ENCODE measurements at regions not wholly inside any gene's neighbourhood (a gene's known extent, or its start where the extent isn't known, plus 50 kb on each side); places are given as distances from the start of the nearest gene placed in this dataset.

DNA sequence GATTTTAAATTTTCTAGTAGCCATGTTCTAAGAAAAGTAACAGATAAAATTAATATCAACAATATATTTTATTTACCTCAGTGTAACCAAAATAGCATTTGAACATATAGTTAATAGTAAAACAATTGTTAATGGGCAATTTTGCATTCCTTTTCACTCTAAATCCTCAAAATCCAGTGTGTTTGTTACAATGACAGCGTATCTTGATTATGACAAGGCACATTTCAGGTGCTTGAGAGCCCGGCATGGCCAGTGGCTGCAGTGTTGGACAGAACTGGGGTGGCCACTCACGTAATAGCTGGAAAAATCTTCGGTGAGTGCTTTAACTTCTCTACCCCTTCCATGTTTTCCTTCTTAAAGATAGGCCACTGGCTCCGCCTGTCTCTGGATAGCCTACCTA, 248.0 kb upstream of the RREB1 start:
- H3K27me3 Mint-ChIP-seq (ENCODE audit: insufficient read depth, low read depth) = peaks cover 7% of the 10 kb centered on the region

GRCh38 chr6:6860863-6861262, 246.9 kb upstream of the RREB1 start:
- H3K27ac Mint-ChIP-seq = no peak overlapping the region
- Histone ChIP-seq H3K4me2 (no peak overlapping the region), H3K27me3 (no peaks in the 10 kb centered on the region), H3K79me2 (ENCODE audit: low read depth) (no peaks in the 10 kb centered on the region), H2AFZ (replicated peaks) (peak overlapping the region; percentile 61), H3K4me3 (no peak overlapping the region), H3K4me1 (no peaks in the 10 kb centered on the region), H4K20me1 (ENCODE audit: low read depth) (no peaks in the 10 kb centered on the region), H3K9me3 (ENCODE audit: low read depth) (no peaks in the 10 kb centered on the region), H3K36me3 (no peaks in the 10 kb centered on the region), H3F3A (ENCODE audit: low read depth) (no peaks in the 10 kb centered on the region), H3K9ac (no peak overlapping the region), H3K27ac (no peak overlapping the region)
- TF ChIP-seq, protein P1, sequence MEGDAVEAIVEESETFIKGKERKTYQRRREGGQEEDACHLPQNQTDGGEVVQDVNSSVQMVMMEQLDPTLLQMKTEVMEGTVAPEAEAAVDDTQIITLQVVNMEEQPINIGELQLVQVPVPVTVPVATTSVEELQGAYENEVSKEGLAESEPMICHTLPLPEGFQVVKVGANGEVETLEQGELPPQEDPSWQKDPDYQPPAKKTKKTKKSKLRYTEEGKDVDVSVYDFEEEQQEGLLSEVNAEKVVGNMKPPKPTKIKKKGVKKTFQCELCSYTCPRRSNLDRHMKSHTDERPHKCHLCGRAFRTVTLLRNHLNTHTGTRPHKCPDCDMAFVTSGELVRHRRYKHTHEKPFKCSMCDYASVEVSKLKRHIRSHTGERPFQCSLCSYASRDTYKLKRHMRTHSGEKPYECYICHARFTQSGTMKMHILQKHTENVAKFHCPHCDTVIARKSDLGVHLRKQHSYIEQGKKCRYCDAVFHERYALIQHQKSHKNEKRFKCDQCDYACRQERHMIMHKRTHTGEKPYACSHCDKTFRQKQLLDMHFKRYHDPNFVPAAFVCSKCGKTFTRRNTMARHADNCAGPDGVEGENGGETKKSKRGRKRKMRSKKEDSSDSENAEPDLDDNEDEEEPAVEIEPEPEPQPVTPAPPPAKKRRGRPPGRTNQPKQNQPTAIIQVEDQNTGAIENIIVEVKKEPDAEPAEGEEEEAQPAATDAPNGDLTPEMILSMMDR (IDR thresholded peaks at IDR 0.05) = no peak
- TF ChIP-seq EZH2phosphoT487 (IDR thresholded peaks at IDR 0.05) (no peak), EZH2 (IDR thresholded peaks at IDR 0.05) (no peak)
- DNase-seq (ENCODE audit: low spot score) = no peak
- H3K4me1 Mint-ChIP-seq = peaks cover 17% of the 10 kb centered on the region
- H3K9me3 Mint-ChIP-seq = peaks cover 9% of the 10 kb centered on the region
- H3K4me3 Mint-ChIP-seq = no peak overlapping the region
- H3K27me3 Mint-ChIP-seq (ENCODE audit: insufficient read depth, low read depth) = peaks cover 3% of the 10 kb centered on the region
- H3K36me3 Mint-ChIP-seq = no peaks in the 10 kb centered on the region

More for the DNA sequence above, 248.0 kb upstream of the RREB1 start:
- no peaks in the 10 kb centered on the region for H3K36me3 ChIP-seq
- Mint-ChIP-seq H3K4me1 (peaks cover 17% of the 10 kb centered on the region), H3K36me3 (no peaks in the 10 kb centered on the region), H3K27ac (no peak overlapping the region), H3K9me3 (peaks cover 9% of the 10 kb centered on the region), H3K4me3 (no peak overlapping the region)
- no peak for DNase-seq (ENCODE audit: low spot score)
- H3K27me3 ChIP-seq = no peaks in the 10 kb centered on the region
- no peak overlapping the region for H3K4me3 ChIP-seq
- no peak overlapping the region for H2AFZ ChIP-seq (replicated peaks)
- TF ChIP-seq EZH2 (IDR thresholded peaks at IDR 0.05) (no peak), EZH2phosphoT487 (IDR thresholded peaks at IDR 0.05) (no peak)
- TF ChIP-seq, protein P1 (IDR thresholded peaks at IDR 0.05) = no peak
- H3F3A ChIP-seq (ENCODE audit: low read depth) = no peaks in the 10 kb centered on the region
- no peak overlapping the region for H3K27ac ChIP-seq
- H3K9ac ChIP-seq = no peak overlapping the region
- no peaks in the 10 kb centered on the region for H4K20me1 ChIP-seq (ENCODE audit: low read depth)
- no peaks in the 10 kb centered on the region for H3K79me2 ChIP-seq (ENCODE audit: low read depth)
- no peaks in the 10 kb centered on the region for H3K9me3 ChIP-seq (ENCODE audit: low read depth)
- H3K4me2 ChIP-seq = no peak overlapping the region
- H3K4me1 ChIP-seq = no peaks in the 10 kb centered on the region

GRCh38 chr6:6861351-6861894, 246.3 kb upstream of the RREB1 start:
- H3F3A ChIP-seq (ENCODE audit: low read depth) = no peaks in the 10 kb centered on the region
- Mint-ChIP-seq H3K4me1 (peaks cover 13% of the 10 kb centered on the region), H3K36me3 (no peaks in the 10 kb centered on the region), H3K4me3 (no peak overlapping the region), H3K27ac (no peak overlapping the region), H3K9me3 (peaks cover 9% of the 10 kb centered on the region), H3K27me3 (ENCODE audit: insufficient read depth, low read depth) (peaks cover 3% of the 10 kb centered on the region)
- H3K9me3 ChIP-seq (ENCODE audit: low read depth) = no peaks in the 10 kb centered on the region
- H2AFZ ChIP-seq (replicated peaks) = no peak overlapping the region
- no peaks in the 10 kb centered on the region for H3K4me1 ChIP-seq
- no peaks in the 10 kb centered on the region for H3K27me3 ChIP-seq
- no peak overlapping the region for H3K9ac ChIP-seq
- no peak overlapping the region for H3K4me2 ChIP-seq
- no peak overlapping the region for H3K4me3 ChIP-seq
- TF ChIP-seq EZH2 (IDR thresholded peaks at IDR 0.05) = no peak
- no peak for TF ChIP-seq EZH2phosphoT487 (IDR thresholded peaks at IDR 0.05)
- TF ChIP-seq, protein P1 (IDR thresholded peaks at IDR 0.05) = no peak
- H3K79me2 ChIP-seq (ENCODE audit: low read depth) = no peaks in the 10 kb centered on the region
- no peaks in the 10 kb centered on the region for H3K36me3 ChIP-seq
- H4K20me1 ChIP-seq (ENCODE audit: low read depth) = no peaks in the 10 kb centered on the region
- DNase-seq (ENCODE audit: low spot score) = no peak
- no peak overlapping the region for H3K27ac ChIP-seq

Measured in neural progenitor cell (in vitro differentiated cells).